H54 (cell line): ENCODE measurements at regions not wholly inside any gene's neighbourhood (a gene's known extent, or its start where the extent isn't known, plus 50 kb on each side); places are given as distances from the start of the nearest gene placed in this dataset.

ENCODE experiments used
- DNase-seq: peaks from one replicate; pipeline ENCODE4 v3.0.0; 2011; ENCODE audit warnings: low spot score, mixed read lengths; ENCODE audit not compliant: insufficient read length
- FAIRE-seq: peaks from 3 replicates; lab custom pipeline; 2011; peaks lifted over from hg19 to GRCh38; lab: Jason Lieb, UNC
- POLR2A ChIP-seq: IDR thresholded peaks from 2 replicates; pipeline ENCODE4 v1.6.1; 2011; ENCODE audit warnings: low read depth, mild to moderate bottlenecking, low read length

GRCh38 chr10:123318516-123318915, 164.3 kb downstream of the BUB3 start:
- TF ChIP-seq POLR2A: no peak
- DNase-seq: peak; percentile 9
- no peak for FAIRE-seq

DNA sequence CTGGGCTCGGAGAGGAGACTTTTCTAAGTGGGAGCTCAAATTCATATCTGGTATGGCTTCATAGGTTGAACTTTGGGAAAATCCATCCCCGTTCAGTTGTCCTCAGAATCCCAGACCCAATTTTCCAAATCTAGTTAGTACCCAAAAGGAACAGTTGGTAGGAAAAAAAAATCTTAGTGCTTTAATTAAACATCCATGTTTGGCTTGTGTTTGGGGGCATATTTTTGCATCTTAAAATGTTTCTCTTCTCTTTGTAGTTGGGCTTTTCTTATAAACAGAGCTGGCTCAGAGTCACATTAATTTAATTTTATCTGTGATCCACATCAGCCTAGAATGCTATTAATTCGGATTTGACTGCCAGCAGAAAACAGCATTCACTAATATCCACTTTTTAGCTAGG, 165.9 kb downstream of the BUB3 start:
- no peak for FAIRE-seq
- no peak for DNase-seq
- no peak for TF ChIP-seq POLR2A

DNA sequence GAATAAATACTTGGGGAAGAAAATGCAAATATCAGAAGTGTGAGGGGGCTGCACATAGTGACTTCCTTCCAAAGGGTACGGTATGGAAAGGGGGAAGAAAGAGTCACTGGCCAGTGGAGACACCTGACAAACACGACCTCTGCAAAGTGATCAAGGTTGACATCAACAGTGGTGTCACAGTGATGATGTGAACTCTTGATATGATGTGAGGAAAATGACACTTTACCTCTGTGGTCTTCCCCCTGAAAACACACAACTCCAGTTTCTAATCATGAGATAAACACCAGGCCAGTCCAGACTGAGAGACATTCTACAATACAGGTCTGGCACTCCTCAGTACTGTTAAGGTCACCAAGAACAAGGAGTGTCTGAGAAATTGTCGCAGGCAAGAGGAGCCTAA, 169.7 kb downstream of the BUB3 start:
- FAIRE-seq: no peak
- TF ChIP-seq POLR2A: no peak
- no peak for DNase-seq

GRCh38 chr10:123325663-123326190, 171.5 kb downstream of the BUB3 start:
- TF ChIP-seq POLR2A: no peak
- FAIRE-seq: no peak

DNA sequence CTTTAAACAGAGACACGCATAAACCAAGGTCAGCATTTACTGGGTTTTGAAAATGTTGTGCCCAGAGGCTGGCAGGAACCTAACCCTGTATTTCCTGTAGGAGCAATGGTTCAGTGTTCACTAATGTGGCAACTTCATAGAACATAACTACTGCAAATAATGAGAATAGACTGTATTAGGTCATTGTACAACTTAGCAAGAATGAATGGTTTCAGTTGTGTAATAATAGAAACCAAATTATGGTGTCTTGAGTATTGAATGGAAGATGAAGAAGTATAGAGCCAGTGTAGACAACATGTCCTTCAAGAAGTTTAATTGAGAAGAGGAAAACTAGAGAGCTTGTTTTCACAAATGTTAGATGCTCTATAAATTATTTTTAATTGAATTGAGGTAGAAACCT, 172.5 kb downstream of the BUB3 start:
- FAIRE-seq (no peak), DNase-seq (no peak)
- no peak for TF ChIP-seq POLR2A

More at GRCh38 chr10:123325663-123326190, 171.5 kb downstream of the BUB3 start:
- DNase-seq: no peak

DNA sequence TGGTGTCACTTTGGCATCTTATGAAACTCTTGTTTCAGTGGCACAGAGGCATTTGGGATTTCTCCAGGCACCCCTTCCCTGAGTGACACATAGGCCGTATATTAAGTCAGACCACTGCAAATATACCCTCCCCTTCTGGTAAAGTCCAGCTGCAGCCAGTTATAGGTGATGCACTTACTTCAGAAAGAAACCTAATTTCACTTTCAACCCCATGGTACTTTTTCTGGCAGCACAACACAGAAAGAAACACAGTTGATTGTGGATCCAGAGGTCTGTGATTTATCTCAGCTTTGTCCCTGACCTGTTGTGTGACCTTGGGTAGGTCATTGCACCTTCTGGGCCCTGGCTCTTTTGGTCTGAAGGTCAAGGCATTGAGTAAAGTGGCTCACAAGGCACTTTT, 173.2 kb downstream of the BUB3 start:
- DNase-seq: no peak
- no peak for TF ChIP-seq POLR2A
- no peak for FAIRE-seq

- TF ChIP-seq POLR2A: no peak
- no peak for DNase-seq
- no peak for FAIRE-seq
These were observed 173.7 kb downstream of the BUB3 start for GRCh38 chr10:123327896-123328295.

DNA sequence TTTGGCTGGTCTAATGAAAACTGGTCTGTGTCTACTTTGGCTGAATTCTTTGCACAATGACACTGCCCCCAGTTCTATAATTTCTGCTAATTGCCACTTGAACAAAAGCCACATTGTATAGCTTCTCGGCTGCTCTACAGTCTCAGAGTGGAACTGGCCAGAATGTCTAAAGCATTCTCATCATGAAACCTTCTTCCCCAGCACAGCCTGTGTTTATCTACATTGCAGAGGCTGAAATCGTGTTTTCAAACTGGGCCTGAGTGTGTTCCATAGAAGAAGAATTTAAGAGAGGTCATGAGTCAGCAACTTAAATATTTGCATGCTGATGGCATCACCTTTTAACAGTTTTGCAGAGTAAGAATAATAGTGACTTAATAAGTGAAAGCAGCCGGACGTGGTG, 177.2 kb downstream of the BUB3 start:
- no peak for FAIRE-seq
- TF ChIP-seq POLR2A: no peak
- DNase-seq: no peak

DNA sequence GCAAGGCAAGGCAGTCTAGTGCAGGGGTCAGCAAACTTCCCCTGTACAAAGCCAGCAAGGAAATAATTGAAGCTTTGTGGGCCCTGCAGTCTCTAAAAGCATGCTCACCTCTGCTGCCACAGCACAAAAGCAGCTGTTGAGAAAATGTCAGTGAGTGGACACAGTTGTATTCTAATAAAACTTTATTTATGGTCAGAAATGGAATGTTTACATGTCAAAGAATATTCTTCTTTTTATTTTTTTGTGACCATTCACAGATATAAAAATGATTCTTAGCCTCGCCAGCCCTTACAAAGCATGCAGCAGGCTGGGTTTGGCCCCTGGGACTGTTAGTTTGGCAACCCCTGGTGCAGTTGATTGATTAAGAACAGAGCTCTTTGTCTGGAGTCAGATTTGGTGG, 192.4 kb downstream of the BUB3 start:
- no peak for FAIRE-seq
- no peak for TF ChIP-seq POLR2A
- DNase-seq: no peak

- FAIRE-seq (no peak), DNase-seq (no peak)
- no peak for TF ChIP-seq POLR2A
These were observed 194.7 kb downstream of the BUB3 start for GRCh38 chr10:123348691-123349572.

- DNase-seq: no peak
- no peak for FAIRE-seq
- TF ChIP-seq POLR2A: no peak
These were observed 197.5 kb downstream of the BUB3 start for GRCh38 chr10:123351715-123352114.

DNA sequence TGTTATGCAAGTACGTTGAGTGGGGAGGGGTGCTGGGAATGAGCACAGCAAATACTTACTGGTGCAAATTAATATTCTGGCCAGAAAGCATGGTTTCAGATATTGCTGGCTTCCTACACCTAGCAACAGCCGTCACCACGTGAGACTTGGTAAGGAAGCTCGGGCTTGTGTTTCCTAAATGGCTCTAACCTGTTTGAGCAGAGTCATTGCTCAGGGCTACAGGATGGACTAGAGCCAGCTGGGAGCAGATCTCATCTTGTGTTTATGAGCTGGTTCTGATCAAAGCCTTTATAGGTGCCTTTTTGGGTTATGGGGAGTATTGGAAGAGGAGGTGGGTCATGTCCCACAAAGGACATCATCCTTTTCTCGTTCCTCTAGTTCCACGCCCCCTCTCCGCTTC, 200.3 kb downstream of the BUB3 start:
- FAIRE-seq: no peak
- no peak for TF ChIP-seq POLR2A
- no peak for DNase-seq

DNA sequence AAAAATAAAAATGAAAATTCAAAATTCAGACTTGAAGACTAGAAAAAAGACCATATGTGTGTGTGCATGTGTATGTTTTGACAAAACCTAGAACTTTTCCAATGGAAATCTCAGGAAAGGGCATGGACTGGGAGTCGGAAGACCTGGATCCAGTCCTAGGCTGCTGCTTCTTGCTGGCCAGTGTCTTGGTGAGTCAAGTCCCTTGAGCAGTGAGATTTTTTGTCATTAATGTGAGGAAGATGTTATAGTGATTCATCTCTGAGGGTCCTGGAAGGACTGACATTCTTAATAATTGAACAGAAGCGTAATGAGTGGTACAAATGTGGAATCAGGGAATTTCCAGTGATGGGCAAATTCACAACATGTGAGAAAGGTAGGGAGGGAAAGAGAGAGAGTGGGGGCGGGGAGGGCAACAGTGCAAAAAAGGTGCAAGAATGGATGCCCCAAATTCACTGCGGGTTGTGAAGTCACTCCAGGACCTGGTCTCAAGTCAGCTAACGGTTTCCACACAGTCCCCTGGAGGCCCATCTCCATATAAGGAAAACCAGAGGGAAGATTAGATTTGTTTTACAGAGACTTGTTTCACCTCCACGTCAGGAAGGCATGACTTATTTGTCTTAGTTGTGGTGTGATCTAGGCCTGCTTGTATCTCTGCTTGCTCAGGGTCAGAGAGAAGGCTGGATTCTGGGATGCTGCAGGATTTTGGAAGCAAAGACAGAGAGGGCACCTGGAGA, 201.7 kb downstream of the BUB3 start:
- no peak for DNase-seq
- FAIRE-seq: no peak
- TF ChIP-seq POLR2A: no peak

DNA sequence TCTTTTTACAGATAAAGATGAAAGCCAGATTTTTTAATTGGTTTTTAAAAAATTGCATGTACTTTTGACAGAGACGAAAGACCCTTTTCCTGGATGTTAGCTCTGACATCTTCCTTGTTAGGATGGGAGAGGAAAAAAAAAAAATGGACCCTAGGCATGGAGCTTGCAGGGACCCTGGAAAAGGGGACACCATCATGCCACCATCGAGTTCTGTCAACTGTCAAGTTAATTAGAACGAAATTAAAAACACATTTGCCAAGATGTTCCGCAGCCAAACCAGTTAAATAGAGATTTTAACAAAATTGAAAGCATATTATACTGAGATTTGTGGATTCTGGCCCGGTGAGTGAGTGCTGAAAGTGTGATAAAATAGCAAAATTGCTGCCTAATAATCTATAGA, 202.6 kb downstream of the BUB3 start:
- DNase-seq: no peak
- no peak for FAIRE-seq
- no peak for TF ChIP-seq POLR2A
